GM18868 (cell line): ENCODE measurements at regions not wholly inside any gene's neighbourhood (a gene's known extent, or its start where the extent isn't known, plus 50 kb on each side); places are given as distances from the start of the nearest gene placed in this dataset.

Experiments used
- ATAC-seq: cut with Tn5 transposase; IDR thresholded peaks from one replicate; pipeline ENCODE4 v1.9.1; 2021; ENCODE audit warnings: mild to moderate bottlenecking, moderate library complexity; ENCODE audit not compliant: unreplicated experiment

- no peak for ATAC-seq
Measured at GRCh38 chr2:167544602-167545001, 656.3 kb downstream of the XIRP2 start.

GRCh38 chr2:167543721-167544120 is 655.4 kb downstream of the XIRP2 start:
- ATAC-seq, result no peak

GRCh38 chr2:167537743-167538142 is 649.5 kb downstream of the XIRP2 start:
- no peak for ATAC-seq

DNA sequence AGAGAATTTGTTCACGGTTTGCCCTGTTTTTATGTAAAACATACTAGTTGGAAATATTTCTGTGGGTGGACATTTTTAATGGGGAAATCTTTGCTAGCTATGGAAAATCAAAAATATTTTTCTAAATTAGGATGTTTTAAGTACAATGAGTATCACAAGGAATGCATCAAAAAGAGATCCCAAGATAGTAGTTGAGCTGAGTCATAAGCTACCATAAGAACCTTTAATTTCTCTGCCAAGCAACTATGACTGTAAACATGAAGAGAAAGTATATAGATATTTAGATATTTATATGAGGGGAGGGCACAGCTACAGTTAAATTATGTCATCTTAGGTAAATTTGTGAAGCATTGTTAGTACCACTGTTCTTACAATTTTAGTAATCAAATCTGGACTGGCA is 646.2 kb downstream of the XIRP2 start:
- no peak for ATAC-seq

DNA sequence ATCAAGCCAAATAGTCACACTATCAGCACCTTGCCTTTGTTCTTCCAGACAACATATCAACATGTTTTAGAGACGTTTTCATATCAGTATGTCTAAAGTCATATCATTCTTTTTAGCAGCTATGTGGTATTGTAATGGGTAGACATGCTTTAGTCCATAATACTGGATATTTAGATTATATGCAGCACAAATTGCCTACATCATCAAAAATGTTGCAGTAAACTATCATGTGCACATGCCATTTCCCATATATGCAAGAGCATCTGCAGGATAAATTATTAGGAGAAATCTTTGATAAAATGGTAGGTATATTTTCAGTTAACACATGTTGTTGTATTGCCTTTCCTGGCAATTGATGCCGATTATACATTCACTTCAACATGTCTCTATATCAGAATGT is 636.5 kb downstream of the XIRP2 start:
- ATAC-seq, result no peak

GRCh38 chr2:167510071-167510759 is 621.9 kb downstream of the XIRP2 start:
- ATAC-seq, result no peak

- no peak for ATAC-seq
Measured at GRCh38 chr2:167509586-167509985, 621.3 kb downstream of the XIRP2 start.

GRCh38 chr2:167508709-167509108 is 620.4 kb downstream of the XIRP2 start:
- ATAC-seq, result no peak

DNA sequence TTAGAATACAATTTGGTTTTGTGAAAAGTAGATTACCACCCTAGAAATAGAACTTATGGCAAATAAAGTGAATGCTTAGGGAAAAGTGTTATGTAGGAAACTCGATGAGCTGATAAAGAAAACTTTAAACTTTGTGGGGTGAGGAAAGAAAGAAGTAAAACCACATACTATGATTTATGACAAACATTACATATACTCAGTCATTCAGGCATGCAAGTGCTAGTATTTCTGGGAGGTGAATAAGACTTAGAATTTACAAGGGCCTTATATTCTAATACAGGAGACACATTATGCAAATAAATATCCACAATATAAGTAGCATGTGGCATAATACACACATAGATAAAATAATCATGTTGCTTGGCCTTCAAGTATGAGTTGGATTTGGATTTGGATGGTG is 618.1 kb downstream of the XIRP2 start:
- no peak for ATAC-seq

DNA sequence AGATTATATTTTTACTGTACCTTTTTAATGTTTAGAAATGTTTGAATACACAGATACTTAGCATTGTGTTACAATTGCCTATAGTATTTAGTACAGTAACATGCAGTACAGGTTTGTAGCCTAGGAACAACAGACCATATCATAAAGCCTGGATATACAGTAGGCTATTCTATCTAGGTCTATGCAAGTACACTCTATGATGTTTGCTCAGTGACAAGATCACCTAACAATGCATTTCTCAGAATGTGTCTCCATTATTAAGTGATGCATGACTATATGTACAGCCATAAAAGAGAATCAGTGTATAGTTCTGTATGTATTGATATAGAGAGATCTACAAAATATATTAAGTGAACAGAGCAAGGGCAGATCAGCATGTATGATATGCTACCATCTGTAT is 616.4 kb downstream of the XIRP2 start:
- no peak for ATAC-seq

DNA sequence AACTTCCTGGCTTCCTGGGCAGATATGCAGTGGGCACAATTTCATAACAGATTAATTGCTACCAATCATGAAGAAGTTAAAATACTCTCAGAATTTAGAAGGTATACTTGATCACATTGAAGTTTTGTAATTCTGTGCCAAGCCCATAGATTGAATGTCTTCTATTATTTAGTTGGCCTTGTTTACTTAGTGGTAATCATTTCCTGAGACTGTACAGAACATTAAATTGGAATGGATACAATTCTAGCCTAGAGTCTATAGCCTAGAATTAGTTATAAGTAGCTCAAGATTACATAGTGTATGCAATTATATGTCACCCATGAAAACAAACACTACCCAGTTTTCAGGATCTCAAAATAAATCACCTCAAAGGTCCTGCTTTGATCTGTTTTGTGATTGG is 615.8 kb downstream of the XIRP2 start:
- ATAC-seq, result no peak

DNA sequence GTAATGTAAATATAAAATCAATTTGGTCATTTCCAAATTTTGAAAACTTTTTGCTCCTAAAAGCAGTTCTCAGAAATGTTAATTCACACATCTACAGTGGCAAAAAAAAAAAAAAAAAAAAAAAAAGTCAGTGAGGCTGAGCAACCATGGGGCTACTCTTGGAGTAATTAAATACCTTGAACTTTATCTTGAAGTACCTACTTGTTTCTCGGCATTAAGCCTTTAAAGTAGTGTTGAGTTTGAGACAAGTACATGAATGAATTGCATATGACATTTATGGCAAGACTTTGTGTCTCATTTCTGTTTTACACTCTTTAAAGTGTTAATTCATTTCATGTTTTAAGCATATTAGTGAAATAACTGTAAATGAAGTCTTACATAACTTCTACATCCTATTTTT is 613.3 kb downstream of the XIRP2 start:
- no peak for ATAC-seq

- ATAC-seq, result no peak
Measured at GRCh38 chr2:167493862-167494261, 605.6 kb downstream of the XIRP2 start.

DNA sequence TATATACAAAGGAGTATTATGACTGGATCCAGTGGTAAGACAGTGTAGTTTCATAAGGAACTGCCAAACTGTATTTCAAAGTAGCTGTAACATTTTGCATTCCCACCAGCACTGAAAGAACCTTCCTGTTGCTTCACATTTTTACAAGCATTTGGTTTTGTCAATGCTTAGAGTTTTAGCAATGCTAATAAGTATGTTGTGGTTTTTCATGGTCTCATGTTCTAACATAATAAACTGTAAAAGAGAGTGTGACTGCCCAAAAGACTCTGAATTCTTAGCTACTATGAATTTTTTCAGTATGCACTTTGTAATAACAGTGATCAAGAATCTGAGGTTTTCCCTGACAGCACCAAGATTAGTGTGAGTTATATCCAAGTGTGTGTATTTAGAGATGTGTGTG is 604.2 kb downstream of the XIRP2 start:
- ATAC-seq, result no peak

- no peak for ATAC-seq
Measured at GRCh38 chr2:167491788-167492187, 603.5 kb downstream of the XIRP2 start.

DNA sequence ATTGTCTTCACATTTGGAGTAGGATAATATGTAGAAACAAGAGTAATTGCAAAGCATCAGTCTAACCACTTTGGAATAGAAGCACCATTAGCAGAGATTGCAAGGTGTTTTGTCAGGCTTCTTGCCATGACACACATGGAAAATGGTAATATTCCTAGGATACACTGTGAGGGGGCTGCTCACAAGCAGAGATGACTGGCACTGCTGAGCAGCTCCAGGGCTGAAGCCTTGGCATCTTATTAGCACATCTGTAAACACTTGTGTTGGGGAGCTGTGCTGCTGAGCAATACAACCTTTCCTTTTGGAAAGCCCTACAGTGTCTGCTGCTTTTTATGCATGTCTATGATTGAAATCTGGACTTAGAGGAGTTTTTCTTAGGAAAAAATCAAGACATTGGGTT is 602.2 kb downstream of the XIRP2 start:
- no peak for ATAC-seq

DNA sequence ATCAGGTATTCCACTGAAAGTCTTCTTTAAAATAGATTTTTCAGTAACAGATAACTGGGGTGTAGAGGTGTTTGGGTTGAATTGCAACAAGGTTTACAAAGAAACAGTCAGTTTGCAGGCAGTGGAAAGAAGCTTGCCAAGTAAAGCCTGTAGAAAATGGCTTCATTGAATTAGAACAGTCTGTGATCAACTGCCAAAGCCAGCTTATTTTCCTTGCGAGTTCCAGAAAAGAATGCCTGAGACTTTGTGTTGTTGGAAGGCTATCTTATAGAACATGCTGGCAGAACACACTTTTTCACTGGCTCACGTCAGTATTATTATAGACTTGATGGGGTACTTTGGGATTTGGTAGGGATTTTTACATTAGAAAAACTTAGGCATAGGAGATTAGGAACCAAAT is 601.0 kb downstream of the XIRP2 start:
- no peak for ATAC-seq

DNA sequence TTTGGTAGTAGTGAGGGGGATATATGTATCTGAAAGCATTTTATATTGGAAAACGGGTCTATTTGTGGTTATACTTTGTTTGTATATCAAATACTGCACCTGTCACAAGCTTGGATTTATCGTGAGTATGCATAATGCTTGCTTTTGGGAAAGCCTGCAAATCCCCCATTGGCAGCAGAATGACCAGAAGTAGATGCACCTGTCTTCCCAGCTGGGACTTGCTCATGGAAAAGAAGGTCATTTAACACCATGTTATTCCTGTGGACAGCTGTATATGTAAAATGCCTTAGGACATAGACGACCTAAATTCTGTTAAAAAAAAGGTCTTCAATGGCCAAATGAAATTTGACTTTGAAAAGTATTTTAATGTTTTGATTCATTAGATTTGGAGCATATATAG is 599.4 kb downstream of the XIRP2 start:
- ATAC-seq, result no peak

DNA sequence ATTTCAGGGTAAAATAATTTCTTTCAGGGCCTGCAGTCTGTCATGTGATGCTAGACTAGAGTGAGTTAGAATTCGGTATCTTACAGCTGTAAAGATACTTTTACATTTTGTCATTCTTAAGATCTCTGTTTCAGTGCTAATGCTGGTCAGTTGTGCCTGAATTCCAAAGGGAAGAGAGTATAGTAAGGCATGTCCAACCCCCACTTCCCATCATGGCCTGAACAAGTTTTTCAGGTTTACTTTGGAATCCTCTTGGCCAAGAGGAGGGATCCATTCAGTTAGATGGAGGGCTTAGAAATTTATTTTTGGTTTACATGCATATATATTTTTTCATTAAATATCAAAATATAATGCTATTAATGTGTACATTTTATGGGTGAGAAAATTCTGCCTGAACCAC is 596.6 kb downstream of the XIRP2 start:
- ATAC-seq, result no peak

DNA sequence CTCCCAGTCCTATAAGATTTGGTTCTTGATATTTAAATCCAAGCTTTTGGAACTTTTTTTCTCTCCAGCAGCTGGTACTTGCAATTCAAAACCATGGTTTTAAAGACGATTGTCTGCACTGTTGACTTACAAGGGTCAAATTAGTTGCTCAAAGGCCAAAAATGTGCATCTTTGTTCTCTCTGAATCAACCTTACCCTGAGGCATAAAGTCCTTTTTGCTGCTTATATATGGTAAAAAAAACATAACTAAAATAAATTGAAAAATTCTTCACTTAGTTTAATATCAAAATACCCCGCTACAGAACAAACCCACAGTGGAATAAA is 592.7 kb downstream of the XIRP2 start:
- no peak for ATAC-seq

GRCh38 chr2:167480232-167480985 is 592.1 kb downstream of the XIRP2 start:
- ATAC-seq, result peak; percentile 55

- no peak for ATAC-seq
Measured at GRCh38 chr2:167478196-167478595, 589.9 kb downstream of the XIRP2 start.

DNA sequence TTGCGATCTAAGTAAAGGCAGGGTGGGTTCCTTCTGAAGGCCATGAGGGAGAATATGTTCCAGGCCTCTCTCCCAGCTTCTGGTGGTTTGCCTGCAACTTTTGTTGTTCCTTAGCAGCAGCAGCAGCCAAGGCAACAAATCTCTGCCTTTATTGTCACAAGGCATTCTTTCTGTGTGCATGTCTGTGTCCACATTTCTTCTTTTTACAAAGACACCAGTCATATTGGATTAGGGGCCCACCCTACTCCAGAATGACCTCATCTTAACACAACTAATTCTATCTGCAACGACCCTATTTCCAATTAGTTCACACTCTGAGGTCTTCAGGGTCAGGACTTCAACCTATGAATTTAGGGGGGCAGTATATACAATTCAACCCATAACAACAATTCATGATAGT is 587.5 kb downstream of the XIRP2 start:
- ATAC-seq, result no peak
